Suprapubic skin (tissue), 3 donors: ENCODE measurements at regions not wholly inside any gene's neighbourhood (a gene's known extent, or its start where the extent isn't known, plus 50 kb on each side); places are given as distances from the start of the nearest gene placed in this dataset.

ENCODE experiments used
- CTCF ChIP-seq, 2 donors: fragments of 200-600 bp in 1 of 2; fragments of 450-650 bp in 1 of 2; sonication (generic) in 1 of 2; IDR thresholded peaks; one replicate each; pipeline ENCODE4 v1.5.1; 2016 to 2019; ENCODE audit warnings: antibody characterized with exemption in 2 of 2, mild to moderate bottlenecking in 1 of 2, moderate library complexity in 1 of 2
- EP300 ChIP-seq: sonication (generic); formaldehyde crosslinking; IDR thresholded peaks from one replicate; pipeline ENCODE4 v1.6.1; 2017; ENCODE audit warnings: antibody characterized with exemption
- POLR2A ChIP-seq, 2 donors: fragments of 450-650 bp; IDR thresholded peaks; one replicate each; pipeline ENCODE4 v1.6.1; 2017; ENCODE audit warnings: antibody characterized with exemption in 2 of 2, mild to moderate bottlenecking in 2 of 2, moderate library complexity in 2 of 2

DNA sequence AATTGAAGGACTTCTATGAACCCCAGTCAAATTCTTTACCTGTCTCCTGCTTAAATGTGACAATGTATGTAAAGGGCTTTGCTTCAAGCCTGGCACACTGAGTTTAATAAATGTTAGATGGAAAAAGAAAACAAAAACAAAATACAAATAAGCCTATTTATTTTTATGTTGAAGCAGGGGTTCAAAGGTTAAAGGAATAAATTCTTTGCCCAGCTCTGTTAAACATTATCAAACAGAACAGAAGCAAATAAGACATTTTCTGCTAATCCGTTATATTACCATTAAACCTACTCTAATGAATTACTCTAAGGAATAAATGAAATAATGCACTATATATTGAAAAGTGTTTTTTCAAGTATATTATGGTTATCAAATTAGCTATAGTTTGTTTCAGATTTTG, 182.5 kb upstream of the CEP162 start:
- no peak for TF ChIP-seq CTCF (IDR thresholded peaks at IDR 0.05)
- no peak for TF ChIP-seq EP300
- no peak for TF ChIP-seq POLR2A (IDR thresholded peaks at IDR 0.05)
